Activated naive CD4-positive, alpha-beta T cell treated with anti-CD3 and anti-CD28 coated beads, Interleukin-2, amount 10 ng/mL, durations not matched to agents 7 days and 5 days (primary cell): ENCODE measurements at regions not wholly inside any gene's neighbourhood (a gene's known extent, or its start where the extent isn't known, plus 50 kb on each side); places are given as distances from the start of the nearest gene placed in this dataset.

Experiments used
- CTCF ChIA-PET: fragments of 350-600 bp; sonication (Branson Sonifier 250); formaldehyde crosslinking; loops from one replicate; lab custom pipeline; 2021; ENCODE audit warnings: antibody characterized with exemption; lab: Charles Lee
- DNase-seq: peaks from one replicate; pipeline ENCODE4 v3.0.0-alpha.2; 2020
- H3K27ac Mint-ChIP-seq: one replicate; pipeline ENCODE4 v1.8.0; 2021; ENCODE audit warnings: mild to moderate bottlenecking, moderate library complexity, mixed read lengths
- H3K27me3 Mint-ChIP-seq: one replicate; pipeline ENCODE4 v1.8.0; 2021; ENCODE audit warnings: mild to moderate bottlenecking, mixed read lengths
- H3K36me3 Mint-ChIP-seq: one replicate; pipeline ENCODE4 v1.8.0; 2021; ENCODE audit warnings: mixed read lengths
- H3K4me1 Mint-ChIP-seq: one replicate; pipeline ENCODE4 v1.8.0; 2021; ENCODE audit warnings: mixed read lengths
- H3K4me3 Mint-ChIP-seq: one replicate; pipeline ENCODE4 v1.8.0; 2021; ENCODE audit warnings: mild to moderate bottlenecking, moderate library complexity, mixed read lengths
- H3K9me3 Mint-ChIP-seq: one replicate; pipeline ENCODE4 v1.8.0; 2021; ENCODE audit warnings: mixed read lengths

DNA sequence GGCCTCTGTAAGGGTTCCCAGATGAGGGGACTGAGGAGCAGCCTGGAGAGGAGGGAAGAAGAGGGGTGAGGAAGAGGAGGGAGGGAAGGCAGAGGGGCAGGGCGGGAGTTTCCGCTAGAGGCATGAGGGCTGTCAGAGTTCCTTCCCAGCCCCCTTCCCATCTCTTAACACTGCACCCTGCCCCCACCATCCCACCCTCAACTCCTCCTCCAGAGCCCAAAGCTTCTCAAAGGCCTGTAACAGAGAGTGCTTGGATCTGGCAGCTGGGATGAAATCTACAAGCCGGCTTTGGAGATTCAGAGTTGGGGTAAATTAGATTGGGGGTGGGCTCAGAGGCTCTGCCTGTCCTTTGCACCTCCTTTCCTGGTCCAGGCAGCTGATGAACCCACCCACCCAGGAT, 57.3 kb upstream of the DLX4 start:
- no peaks in the 10 kb centered on the region for H3K36me3 Mint-ChIP-seq
- H3K4me1 Mint-ChIP-seq, result peaks cover 7% of the 10 kb centered on the region
- DNase-seq, result no peak
- H3K27ac Mint-ChIP-seq, result no peak overlapping the region
- H3K9me3 Mint-ChIP-seq, result no peaks in the 10 kb centered on the region
- no peak overlapping the region for H3K4me3 Mint-ChIP-seq
- H3K27me3 Mint-ChIP-seq, result peaks cover 100% of the 10 kb centered on the region
- CTCF ChIA-PET, result interaction anchor here (1.0 to 1.2 kb wide), 2 partner anchors 85 to 86 kb away, joined by 3 read pairs; no protein-coding TSS in a partner anchor

DNA sequence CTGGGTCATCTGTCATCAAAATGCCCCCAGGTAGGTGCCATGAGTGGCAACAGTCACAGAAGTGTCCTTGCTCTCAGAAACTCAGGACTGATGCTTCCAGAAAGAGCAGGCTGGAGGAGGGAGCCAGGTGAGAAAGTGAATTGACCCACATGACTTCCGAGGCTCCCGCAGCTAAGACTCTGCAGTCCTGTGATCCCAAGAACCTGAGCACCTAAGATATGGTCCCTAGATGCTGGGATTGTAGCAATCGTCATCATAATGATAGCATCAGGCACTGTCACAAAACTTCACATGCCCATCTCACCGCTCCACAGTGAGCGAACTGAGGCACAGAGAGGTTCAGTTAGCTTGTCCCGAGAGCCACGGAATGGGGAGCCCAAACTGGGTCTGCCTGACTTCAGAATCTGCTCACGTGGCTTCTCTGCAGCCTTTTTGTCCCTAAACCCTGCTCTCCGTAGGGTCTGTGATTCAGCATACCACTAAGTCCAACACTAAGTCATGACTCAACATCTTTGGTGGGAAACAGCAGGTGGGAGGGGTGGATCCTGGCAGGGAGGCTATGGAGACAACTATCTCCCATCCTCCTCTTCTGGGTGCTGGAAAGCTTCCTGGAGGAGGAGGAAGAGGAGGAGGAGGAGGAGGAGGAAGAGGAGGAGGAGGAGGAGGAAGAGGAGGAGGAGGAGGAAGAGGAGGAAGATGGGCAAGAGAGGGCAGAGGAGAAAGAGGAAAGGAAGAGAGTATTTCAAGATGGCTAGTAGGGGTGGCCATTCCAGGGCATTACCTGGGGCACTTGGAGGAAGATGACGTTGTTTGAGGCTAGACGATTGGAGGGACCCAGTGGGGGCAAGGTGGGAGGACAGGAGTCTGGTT, 55.5 kb upstream of the DLX4 start:
- Mint-ChIP-seq H3K4me1 (peaks cover 7% of the 10 kb centered on the region), H3K4me3 (no peak overlapping the region), H3K27me3 (peaks cover 95% of the 10 kb centered on the region), H3K36me3 (no peaks in the 10 kb centered on the region), H3K9me3 (no peaks in the 10 kb centered on the region), H3K27ac (no peak overlapping the region)
- no peak for DNase-seq
- CTCF ChIA-PET, result interaction anchor here (1.1 kb wide), 1 partner anchor 30 kb away, joined by 3 read pairs; no protein-coding TSS in a partner anchor

DNA sequence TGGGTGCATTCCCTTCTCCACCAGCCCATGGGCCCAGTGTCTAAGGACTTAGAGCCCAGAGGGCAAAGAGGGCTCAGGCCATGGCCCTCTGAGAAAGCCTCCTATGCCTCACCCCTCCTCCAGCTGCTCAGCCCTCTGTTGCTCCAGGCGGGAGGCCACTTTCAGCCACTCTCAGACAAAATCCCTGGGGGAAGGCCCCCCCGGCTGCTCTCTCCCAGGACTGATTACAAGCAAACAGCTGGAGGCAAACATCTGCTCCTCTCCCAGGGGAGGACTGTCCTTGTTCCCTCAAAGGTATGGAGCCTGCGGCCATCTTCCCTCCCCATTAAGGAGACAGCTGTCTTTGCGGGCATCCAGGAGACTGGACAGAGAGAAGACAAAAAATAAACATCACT, 54.9 kb upstream of the DLX4 start:
- no peaks in the 10 kb centered on the region for H3K36me3 Mint-ChIP-seq
- H3K4me1 Mint-ChIP-seq, result peaks cover 7% of the 10 kb centered on the region
- no peak overlapping the region for H3K4me3 Mint-ChIP-seq
- CTCF ChIA-PET, result interaction anchor here (0.8 kb wide), 1 partner anchor 81 kb away, joined by 3 read pairs; the partner anchor contains the start of gene DLX3
- no peak for DNase-seq
- no peak overlapping the region for H3K27ac Mint-ChIP-seq
- peaks cover 95% of the 10 kb centered on the region for H3K27me3 Mint-ChIP-seq
- H3K9me3 Mint-ChIP-seq, result no peaks in the 10 kb centered on the region

DNA sequence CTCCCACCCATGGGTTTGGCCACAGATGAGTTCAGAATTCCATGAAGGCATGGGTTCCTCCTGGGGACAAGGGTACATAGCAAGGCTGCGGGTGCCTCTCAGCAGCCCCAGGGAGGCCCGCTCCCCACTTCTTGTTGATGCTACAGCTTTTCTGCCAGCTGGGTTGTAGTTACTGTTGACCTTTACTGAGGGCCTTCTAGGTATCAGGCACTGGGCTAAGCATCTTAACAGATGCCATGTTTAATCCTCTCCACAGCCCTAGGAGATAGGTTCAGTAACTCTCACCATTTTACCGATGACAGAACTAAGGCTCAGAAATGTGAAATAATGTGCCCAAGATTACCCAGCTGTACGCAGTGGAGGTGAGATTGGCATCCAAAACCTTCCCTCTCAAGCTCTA, 54.3 kb upstream of the DLX4 start:
- Mint-ChIP-seq H3K4me1 (peaks cover 7% of the 10 kb centered on the region), H3K4me3 (no peak overlapping the region), H3K27ac (no peak overlapping the region), H3K36me3 (no peaks in the 10 kb centered on the region), H3K27me3 (peaks cover 90% of the 10 kb centered on the region), H3K9me3 (no peaks in the 10 kb centered on the region)
- CTCF ChIA-PET, result interaction anchor here (0.8 to 1.1 kb wide), 2 partner anchors 80 to 358 kb away, joined by 3 to 4 read pairs; partner anchors contain the start of gene DLX3
- DNase-seq, result no peak

DNA sequence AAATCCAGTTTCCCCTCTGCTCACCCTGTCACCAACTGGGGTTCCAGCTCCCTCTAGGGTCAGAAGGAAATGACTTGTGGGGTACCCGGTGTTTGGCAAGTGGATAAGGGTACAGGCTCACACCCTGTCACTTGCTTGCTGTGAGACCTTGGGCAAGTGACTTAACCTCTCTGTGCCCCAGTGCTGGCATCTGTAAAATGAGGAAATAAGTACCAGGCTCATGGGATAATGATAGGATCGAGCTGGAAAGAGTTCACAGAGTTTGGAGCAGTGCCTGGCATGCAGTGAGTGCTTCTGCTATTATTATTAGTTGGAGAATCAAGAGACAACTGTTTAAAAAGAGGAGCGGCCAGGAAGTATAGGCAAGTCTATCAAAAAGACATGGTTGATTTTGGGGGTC, 53.7 kb upstream of the DLX4 start:
- no peak for DNase-seq
- peaks cover 84% of the 10 kb centered on the region for H3K27me3 Mint-ChIP-seq
- no peaks in the 10 kb centered on the region for H3K36me3 Mint-ChIP-seq
- CTCF ChIA-PET, result interaction anchor here (1.1 kb wide), 1 partner anchor 359 kb away, joined by 4 read pairs; no protein-coding TSS in a partner anchor
- peaks cover 3% of the 10 kb centered on the region for H3K4me1 Mint-ChIP-seq
- H3K27ac Mint-ChIP-seq, result no peak overlapping the region
- no peaks in the 10 kb centered on the region for H3K9me3 Mint-ChIP-seq
- no peak overlapping the region for H3K4me3 Mint-ChIP-seq

DNA sequence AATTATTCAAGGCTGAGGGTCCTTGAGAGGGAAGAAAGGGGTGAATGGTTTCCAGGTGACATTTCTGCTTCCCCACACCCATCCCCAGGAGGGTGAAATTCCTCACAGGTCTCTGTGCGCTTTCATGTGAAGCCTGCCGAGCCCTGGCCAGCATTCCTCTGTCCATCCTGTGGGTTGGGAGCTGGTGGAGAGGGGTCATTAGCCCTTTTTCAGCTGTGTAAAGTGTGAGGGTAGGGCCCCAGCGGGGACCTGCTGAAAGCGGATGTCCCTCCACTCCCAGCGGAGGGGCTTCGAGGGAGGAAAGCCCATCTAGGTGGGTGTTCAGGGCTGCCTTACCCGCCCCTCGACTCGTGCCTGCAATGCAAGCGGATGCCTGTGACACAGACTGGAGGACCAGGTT, 53.3 kb upstream of the DLX4 start:
- no peaks in the 10 kb centered on the region for H3K36me3 Mint-ChIP-seq
- peaks cover 82% of the 10 kb centered on the region for H3K27me3 Mint-ChIP-seq
- no peak for DNase-seq
- H3K4me1 Mint-ChIP-seq, result peaks cover under 1% of the 10 kb centered on the region
- no peaks in the 10 kb centered on the region for H3K9me3 Mint-ChIP-seq
- no peak overlapping the region for H3K27ac Mint-ChIP-seq
- no peak overlapping the region for H3K4me3 Mint-ChIP-seq
- CTCF ChIA-PET, result interaction anchor here (1.1 to 1.7 kb wide), 2 partner anchors 81 to 359 kb away, joined by 4 to 5 read pairs; no protein-coding TSS in a partner anchor

DNA sequence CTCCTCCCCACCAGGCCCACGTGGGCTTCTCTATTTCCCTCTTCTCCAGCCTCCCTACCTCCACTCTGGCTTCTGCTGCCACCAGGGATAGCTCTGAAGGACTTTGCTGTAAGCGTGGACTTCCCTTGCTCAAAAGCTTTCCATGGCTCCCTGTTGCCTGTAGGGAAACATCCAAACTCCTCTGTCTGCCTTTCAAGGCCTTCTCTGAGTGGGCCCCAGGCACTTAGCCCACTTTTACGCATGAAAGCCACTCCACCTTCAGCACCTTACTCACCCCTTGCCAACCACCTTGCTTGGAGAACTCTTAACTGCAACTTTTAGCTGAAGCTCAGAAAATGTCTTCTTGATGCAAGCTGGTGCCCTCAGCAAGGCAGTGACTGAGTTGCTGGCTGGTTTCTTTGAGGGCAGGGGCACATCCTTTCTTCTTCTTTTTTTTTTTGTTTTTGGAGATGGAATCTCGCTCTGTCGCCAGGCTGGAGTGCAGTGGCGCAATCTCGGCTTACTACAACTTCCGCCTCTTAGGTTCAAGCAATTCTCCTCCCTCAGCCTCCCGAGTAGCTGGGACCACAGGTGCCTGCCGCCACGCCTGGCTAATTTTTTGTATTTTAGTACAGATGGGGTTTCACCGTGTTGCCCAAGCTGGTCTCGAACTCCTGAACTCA, 52.0 kb upstream of the DLX4 start:
- Mint-ChIP-seq H3K4me3 (no peak overlapping the region), H3K27ac (no peak overlapping the region), H3K4me1 (no peaks in the 10 kb centered on the region), H3K36me3 (no peaks in the 10 kb centered on the region), H3K9me3 (no peaks in the 10 kb centered on the region), H3K27me3 (peaks cover 76% of the 10 kb centered on the region)
- DNase-seq, result no peak
- CTCF ChIA-PET, result interaction anchor here (0.6 to 1.7 kb wide), 3 partner anchors 76 to 82 kb away, joined by 3 to 5 read pairs (median 3); no protein-coding TSS in a partner anchor

DNA sequence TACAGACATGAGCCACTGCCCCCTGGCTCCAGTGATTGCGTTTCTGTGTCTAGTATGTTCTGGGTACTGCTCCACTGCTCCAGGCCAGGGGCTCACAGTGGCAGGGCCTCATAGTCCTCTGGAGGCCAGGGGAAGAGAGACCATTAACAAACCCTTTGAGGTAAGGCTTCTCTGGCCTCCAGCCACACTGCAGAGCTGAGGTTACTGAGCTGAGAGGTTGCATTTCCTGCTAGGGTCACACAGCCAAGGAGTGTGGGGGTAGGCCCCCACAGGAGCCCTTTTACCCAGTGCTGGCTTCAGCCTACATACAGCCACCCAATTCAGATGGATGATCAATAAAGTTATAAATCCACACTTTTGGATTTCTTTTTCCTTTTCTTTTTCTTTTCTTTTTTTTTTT, 50.4 kb upstream of the DLX4 start:
- H3K36me3 Mint-ChIP-seq, result no peaks in the 10 kb centered on the region
- no peaks in the 10 kb centered on the region for H3K4me1 Mint-ChIP-seq
- no peak overlapping the region for H3K4me3 Mint-ChIP-seq
- H3K27ac Mint-ChIP-seq, result no peak overlapping the region
- no peak for DNase-seq
- H3K9me3 Mint-ChIP-seq, result no peaks in the 10 kb centered on the region
- CTCF ChIA-PET, result no interaction called here
- peaks cover 69% of the 10 kb centered on the region for H3K27me3 Mint-ChIP-seq
